ENCODE measurements at regions not wholly inside any gene's neighbourhood (a gene's known extent, or its start where the extent isn't known, plus 50 kb on each side); places are given as distances from the start of the nearest gene placed in this dataset.

DNA sequence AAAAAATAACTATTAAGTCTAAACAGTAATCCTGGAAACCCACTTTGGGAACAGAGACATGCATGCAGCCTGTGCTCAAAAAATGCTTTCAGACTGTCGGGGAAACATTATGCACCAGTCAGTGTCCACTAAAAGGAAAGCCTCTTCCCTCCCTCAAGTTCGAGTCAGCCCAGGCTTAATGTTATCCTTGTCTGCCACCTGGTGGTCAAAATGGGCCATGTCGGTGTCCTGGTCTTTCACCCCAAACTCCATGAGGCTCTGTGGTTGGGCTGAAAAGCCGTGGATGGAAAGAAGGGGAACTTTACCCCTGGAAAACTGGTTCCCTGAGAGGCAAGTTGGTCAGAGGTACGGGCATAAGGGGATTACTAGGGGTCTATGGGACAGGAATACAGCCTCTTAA, 88.4 kb upstream of the ZNF492 start:
- DNase-seq (ENCODE audit: low read depth) (peak; percentile 3), FAIRE-seq (no peak)
- Histone ChIP-seq H3K27me3 (ENCODE audit: control insufficient read depth, insufficient read depth, low read length) (no peaks in the 10 kb centered on the region), H3K4me3 (ENCODE audit: low read depth, low read length) (no peak overlapping the region), H3K36me3 (ENCODE audit: control insufficient read depth, insufficient read depth, low read length) (no peaks in the 10 kb centered on the region)
- TF ChIP-seq, protein P1, sequence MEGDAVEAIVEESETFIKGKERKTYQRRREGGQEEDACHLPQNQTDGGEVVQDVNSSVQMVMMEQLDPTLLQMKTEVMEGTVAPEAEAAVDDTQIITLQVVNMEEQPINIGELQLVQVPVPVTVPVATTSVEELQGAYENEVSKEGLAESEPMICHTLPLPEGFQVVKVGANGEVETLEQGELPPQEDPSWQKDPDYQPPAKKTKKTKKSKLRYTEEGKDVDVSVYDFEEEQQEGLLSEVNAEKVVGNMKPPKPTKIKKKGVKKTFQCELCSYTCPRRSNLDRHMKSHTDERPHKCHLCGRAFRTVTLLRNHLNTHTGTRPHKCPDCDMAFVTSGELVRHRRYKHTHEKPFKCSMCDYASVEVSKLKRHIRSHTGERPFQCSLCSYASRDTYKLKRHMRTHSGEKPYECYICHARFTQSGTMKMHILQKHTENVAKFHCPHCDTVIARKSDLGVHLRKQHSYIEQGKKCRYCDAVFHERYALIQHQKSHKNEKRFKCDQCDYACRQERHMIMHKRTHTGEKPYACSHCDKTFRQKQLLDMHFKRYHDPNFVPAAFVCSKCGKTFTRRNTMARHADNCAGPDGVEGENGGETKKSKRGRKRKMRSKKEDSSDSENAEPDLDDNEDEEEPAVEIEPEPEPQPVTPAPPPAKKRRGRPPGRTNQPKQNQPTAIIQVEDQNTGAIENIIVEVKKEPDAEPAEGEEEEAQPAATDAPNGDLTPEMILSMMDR (IDR thresholded peaks at IDR 0.05; ENCODE audit: insufficient read depth, low read length, severe bottlenecking): peak; percentile 25

DNA sequence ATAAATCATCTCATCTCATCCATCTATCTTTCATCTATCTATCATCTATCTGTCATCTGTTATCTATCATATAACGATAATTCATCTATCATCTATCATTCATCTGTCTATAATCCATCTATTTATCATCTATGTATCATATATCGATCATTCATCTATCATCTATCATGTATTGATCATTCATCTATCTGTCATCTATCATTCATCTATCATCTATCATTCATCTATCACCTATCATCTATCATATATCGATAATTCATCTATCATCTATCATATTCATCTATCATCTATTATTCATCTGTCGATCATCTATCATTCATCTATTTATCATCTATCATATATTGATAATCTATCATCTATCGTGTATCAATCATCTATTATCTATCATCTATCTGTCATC, 100.4 kb upstream of the ZNF492 start:
- FAIRE-seq: no peak
- no peaks in the 10 kb centered on the region for H3K36me3 ChIP-seq (ENCODE audit: control insufficient read depth, insufficient read depth, low read length)
- TF ChIP-seq, protein P1 (IDR thresholded peaks at IDR 0.05; ENCODE audit: insufficient read depth, low read length, severe bottlenecking): no peak
- no peak overlapping the region for H3K4me3 ChIP-seq (ENCODE audit: low read depth, low read length)
- no peaks in the 10 kb centered on the region for H3K27me3 ChIP-seq (ENCODE audit: control insufficient read depth, insufficient read depth, low read length)
- no peak for DNase-seq (ENCODE audit: low read depth)

DNA sequence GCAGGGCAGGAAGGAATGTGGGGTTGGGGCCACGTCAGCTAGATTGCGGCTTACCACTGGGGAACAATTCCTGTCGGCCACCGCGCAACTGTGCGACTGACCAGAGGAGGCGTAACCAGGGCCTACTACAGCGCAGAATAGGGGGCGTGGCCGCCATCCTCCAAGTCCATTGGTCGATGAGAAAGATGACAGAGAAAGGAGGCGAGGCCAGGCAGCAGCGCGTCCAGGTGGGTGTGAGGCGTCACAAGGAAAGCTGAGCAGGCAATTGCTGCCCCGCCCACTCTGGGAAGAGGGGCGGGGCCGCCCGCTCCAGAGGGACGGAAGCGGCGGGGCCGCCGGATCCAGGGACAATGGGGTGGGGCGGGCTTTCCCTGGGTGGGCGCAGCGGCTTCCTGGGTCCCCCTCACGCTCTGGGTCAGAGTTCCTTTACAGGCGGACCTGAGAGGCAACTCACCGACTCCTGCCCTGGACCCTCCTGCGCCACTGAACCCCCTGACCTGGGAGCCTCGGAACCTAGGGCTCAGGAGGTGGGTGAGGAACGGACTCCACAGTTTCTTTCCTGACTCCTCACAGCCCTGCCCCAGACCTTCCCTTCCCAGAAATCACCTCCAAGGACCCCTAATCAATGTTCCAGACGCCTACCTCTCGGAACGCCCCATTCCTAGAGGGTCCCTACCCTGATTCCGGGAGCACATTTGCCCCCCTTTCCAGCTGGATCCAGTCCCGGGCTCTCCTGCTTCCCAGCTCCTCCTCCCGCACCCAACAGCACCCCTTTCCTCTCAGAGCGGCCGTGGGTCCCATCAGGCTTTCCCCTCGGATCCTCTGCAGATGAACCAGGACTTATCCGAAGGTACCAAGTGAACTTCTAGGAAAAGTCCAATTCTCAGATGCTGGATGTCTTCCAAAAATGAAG, 101.5 kb upstream of the ZNF492 start:
- Histone ChIP-seq H3K36me3 (ENCODE audit: control insufficient read depth, insufficient read depth, low read length) (no peaks in the 10 kb centered on the region), H3K4me3 (ENCODE audit: low read depth, low read length) (no peak overlapping the region), H3K27me3 (ENCODE audit: control insufficient read depth, insufficient read depth, low read length) (no peaks in the 10 kb centered on the region)
- DNase-seq (ENCODE audit: low read depth) (no peak), FAIRE-seq (no peak)
- TF ChIP-seq, protein P1 (IDR thresholded peaks at IDR 0.05; ENCODE audit: insufficient read depth, low read length, severe bottlenecking): no peak

DNA sequence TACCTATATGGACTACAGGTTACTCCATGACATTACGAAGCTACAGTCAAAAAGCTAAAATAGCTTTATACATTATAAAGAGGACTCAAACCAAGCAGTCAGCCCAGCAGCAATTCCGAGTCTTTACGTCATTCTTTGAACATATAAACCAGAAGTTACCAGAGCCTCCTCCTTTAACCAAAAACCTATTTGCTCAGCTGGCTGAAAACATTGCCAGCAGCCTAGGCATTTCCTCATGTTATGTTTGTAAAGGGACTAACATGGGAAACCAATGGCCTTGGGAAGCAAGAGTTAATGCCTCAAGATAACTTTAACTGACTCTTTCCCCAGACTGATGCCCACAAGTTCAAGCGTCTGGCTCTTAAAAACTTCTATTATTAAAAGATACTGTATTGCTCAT, 104.1 kb upstream of the ZNF492 start:
- no peak overlapping the region for H3K4me3 ChIP-seq (ENCODE audit: low read depth, low read length)
- no peak for DNase-seq (ENCODE audit: low read depth)
- H3K27me3 ChIP-seq (ENCODE audit: control insufficient read depth, insufficient read depth, low read length): no peaks in the 10 kb centered on the region
- H3K36me3 ChIP-seq (ENCODE audit: control insufficient read depth, insufficient read depth, low read length): no peaks in the 10 kb centered on the region
- TF ChIP-seq, protein P1 (IDR thresholded peaks at IDR 0.05; ENCODE audit: insufficient read depth, low read length, severe bottlenecking): no peak
- no peak for FAIRE-seq

DNA sequence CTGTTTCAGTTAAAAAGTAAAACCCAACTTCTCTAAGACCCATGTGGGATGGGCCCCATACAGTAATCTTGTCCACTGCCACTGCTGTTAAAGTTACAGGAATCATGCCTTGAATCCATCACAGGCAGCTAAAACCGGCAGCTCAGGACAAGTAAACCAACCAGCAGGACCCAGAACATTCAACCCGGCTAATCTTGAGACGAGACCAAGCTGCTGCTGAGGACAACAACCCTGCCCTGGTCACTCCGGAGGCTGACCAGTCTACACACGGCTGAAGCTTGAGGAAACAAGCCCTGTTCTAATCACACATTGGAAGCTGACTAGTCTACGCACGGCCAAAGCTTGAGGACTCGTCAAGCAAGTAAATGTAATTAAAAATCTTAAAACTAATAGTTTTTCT, 105.2 kb upstream of the ZNF492 start:
- no peak for DNase-seq (ENCODE audit: low read depth)
- TF ChIP-seq, protein P1 (IDR thresholded peaks at IDR 0.05; ENCODE audit: insufficient read depth, low read length, severe bottlenecking): no peak
- no peak overlapping the region for H3K4me3 ChIP-seq (ENCODE audit: low read depth, low read length)
- H3K36me3 ChIP-seq (ENCODE audit: control insufficient read depth, insufficient read depth, low read length): no peaks in the 10 kb centered on the region
- FAIRE-seq: no peak
- H3K27me3 ChIP-seq (ENCODE audit: control insufficient read depth, insufficient read depth, low read length): no peaks in the 10 kb centered on the region
